Embryonic facial prominence (tissue), 1 donor: ENCODE measurements at regions not wholly inside any gene's neighbourhood (a gene's known extent, or its start where the extent isn't known, plus 50 kb on each side); places are given as distances from the start of the nearest gene placed in this dataset.
A peak's percentile ranks its signal among the peaks of the same experiment; 100 is the strongest.
"Not testable (repeated sequence)": the region's sequence is repeated elsewhere in the genome, so short reads cannot be mapped to it uniquely, and the experiment has no call there.

Experiments used
- DNase-seq: peaks from one replicate; pipeline ENCODE4 v3.0.0-alpha.2; 2016; ENCODE audit errors: extremely low spot score

GRCh38 chr12:124706363-124706762, 139.0 kb upstream of the NCOR2 start:
- no peak for DNase-seq

DNA sequence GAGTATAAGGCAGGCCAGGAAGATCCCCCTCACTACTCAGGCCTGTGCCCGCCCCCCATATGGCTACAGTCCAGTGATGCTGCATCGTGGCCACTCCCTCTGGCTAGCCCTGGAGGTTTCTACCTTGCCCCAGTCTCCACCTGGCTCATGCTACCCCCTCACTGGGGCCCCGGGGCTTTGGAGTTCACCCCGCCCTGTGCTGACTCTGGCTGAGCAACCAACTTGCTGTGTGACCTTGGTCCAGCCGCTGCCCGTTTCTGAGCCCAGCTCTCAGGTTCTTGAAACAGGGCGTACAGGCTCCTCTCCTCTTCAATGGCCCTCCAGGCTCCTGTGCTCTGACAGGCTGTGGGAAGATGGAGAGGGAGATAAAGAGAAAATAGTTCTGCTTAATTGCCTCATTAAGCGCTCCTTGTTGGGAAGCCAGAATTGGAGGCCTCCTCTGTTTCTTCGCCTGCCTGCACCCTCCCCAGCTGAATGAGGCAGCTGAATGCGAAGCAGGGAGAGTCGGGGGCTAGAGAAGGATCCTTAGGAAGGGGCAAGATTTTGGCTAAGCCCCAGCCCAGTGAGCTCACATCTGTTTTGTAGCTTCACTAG, 138.2 kb upstream of the NCOR2 start:
- DNase-seq, result no peak

DNA sequence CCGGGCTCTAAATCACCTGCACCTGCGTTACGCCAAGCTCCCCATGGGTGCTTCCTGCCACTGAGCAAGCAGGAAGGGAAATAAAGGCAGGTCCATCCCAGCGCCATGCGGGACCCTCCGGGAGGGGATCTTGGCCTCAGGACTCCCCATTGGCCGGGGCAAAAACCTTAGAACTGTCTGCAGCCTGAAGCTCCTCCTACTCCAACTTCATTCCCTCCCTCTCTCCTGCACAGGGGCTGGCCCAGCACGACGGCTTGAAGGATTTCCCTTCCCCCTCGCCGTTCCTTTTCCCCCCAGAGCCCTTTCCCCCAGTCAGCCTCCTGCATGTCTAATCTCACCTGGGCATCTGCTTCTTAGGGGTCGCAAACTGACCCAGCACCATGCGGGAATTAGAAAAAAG, 137.2 kb upstream of the NCOR2 start:
- DNase-seq, result no peak

DNA sequence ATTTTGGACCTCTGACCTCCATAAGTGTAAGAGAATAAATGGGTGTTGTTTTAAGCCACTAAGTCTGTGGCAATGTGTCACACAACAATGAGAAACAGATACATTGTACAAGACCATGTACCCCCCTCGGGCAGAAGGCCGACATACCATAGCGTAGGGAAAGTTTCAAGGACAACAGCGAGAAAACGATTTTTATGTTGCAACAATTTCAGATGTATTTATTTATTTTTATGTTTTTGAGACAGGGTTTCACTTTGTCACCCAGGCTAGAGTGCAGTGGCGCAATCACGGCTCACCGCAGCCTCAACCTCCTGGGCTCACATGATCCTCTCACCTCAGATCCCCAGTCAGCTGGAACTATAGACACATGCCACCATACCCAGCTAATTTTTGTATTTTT, 136.4 kb upstream of the NCOR2 start:
- DNase-seq, result no peak

DNA sequence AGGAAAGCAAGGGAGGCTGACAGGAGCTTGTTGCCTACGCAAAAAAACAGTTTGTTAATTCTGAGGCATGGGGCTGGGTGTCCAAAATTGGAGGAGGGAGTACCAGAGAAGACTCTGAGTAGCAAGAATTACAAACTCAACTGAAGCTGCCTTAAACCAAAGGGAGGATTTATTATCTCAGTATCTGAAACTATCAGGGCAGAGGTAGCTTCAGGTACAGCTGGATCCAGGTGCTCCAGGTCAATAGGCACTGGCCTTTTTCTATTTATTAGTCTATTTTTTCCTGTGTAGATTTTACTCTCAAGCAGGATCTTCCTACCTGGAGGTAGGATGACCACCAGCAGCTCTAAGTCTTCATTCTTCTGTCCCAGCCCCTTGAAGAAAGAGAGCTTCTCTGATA, 135.3 kb upstream of the NCOR2 start:
- no peak for DNase-seq

DNA sequence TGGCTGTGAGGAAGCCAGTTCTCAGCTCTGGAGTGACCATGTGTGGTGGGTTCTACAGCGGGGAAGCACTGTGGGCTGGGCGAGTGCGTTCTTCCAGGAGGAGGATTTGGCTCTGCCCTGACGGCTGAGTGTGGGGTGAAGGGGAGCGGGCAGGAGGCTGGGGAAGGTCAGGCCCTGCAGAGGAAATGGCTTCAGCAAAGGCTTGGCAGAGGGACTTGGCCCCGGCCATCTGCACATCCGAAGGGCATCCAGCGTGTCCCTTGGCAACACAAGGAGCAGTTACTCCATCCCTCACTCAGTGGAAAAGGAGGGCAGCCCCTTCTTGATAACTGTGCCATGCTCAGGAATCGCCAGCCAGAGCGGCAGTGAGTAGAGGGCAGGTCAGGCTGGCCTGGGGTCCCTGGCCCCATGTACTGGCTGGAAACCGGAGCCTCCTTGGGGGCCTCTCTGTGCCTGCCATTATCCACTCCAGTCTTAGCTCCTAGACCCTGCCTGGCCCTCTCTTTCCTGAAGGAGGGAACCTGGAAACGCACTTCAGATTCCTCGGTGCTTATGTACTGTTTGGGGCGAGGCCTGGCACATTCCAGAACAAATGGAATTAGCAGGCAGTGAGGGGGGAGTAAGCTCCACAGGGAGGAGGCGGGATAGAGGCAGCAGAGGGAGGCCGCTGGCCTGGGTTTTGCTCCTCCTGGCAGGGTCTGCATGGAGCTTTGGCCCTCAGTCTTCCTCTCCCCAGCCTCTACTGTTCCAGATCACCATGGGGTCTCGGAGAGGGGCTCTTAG, 133.6 kb upstream of the NCOR2 start:
- DNase-seq, result peak; percentile 68

DNA sequence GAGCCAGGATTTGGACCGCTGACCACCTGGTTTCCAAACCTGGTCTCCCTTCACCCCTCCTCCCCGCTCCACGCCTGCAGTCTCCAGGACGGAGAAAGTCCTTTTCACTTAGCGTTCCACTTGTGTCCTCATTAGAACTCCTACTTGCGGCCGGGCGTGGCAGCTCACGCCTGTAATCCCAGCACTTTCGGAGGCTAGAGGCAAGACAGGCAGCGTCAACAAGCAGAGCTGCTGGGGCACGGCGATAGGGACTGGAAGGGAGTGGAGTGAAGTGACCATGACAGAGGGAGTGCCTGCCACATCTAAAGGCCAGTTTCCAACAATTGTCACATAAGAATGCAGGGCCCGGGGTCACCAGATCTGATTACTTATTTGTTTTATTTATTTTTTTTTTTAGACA, 132.5 kb upstream of the NCOR2 start:
- DNase-seq, result no peak

DNA sequence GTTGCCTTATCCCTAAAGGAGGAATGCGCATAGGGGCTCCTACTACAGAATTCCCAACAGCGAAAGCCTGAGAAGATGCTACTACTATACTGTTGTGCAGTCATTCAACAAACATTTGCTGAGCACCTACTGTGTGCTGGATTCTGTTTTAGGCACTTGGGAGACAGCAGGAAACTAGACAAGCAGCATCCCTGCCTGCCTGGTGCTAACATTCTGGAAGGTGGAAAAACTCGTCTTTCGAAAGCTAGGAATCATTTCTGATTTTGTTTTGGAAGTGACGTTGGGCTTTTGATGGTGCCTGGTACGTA, 131.5 kb upstream of the NCOR2 start:
- no peak for DNase-seq

DNA sequence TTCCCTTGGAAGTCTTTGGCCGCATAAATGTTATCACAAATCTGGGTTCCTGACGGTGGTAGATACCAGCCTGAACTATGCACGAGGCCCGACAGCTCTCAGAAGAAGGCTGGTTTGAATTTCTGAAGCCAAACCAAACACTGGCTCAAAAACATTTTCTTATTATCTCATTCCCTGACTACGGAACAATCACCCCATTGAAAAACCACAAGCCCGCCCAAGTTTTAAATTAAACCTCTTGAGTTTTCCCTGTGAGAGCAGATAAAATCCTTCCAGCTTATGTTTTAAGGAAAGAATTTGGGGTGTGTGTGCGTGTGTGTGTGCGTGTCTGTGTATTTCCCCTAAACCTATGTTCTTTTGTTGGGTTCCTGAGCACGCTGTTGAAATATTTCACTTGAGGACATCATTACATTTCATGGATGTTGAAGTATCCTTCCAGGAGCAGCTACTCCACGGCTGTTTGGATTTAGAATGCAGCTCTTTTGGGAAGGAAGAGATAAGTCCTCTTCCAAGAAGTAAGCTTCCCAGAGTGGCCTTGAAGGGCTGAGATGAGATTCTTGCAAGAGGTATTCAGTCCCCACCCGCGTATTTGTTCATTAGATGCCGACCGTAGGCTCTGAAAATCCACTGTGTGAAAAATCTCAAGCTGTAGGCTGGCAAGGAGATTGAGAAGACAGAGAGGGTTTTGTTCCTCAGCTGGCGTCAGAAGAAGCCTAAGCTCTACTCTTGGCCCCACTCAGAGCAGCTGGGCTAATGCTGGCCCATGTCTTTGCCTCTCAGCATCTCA, 131.0 kb upstream of the NCOR2 start:
- DNase-seq, result peak; percentile 75

GRCh38 chr12:124697722-124698121, 130.3 kb upstream of the NCOR2 start:
- DNase-seq, result not testable (repeated sequence)

GRCh38 chr12:124696693-124697476, 129.5 kb upstream of the NCOR2 start:
- no peak for DNase-seq

DNA sequence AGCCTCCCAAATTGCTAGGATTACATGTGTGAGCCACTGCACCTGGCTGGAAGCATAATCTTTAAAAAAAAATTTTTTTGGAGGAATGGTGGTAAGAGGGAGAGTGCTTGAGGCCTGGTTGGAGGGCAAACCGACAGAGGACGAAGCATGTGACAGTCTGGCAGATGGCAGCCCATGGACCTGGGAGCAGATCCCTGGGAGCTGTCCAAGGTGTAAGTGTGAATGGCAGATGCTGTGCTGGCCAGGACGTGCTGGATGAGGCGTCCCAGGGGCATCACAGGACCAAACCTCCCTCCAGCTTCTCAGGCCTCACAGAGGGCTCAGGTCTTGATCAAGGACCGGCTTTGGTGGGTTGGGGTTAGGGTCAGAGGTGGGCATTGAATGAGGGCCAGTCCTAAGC, 128.4 kb upstream of the NCOR2 start:
- no peak for DNase-seq

DNA sequence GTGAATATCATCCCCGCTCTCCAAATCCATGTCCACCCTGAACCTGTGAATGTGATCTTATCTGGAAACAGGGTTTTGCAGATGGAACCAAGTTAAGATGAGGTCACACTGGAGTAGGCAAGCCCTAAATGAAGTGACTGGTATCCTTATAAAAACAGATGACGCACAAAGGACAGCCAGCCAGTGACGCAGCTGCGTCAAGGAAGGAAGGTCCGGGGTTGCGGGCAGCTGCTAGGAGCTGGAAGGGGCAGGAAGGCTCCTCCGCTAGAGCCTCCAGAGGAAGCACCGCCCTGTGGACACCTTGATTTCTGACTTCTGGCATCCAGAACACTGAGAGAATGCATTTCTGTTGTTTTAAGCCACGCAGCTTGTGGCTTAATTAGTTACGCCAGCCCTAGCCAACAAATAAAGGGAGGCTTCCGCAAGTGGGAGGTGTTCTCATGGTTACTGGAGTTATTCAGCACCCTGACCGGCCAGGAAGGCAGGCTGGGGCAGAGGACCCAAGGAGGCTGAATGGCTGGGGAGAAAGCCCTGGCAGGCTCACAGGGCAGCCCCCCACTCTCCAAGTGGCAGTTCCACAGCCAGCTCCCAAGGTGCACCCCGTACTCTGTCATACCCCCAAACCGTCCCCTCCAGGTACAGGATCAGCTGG, 127.6 kb upstream of the NCOR2 start:
- no peak for DNase-seq

- DNase-seq, result no peak
Measured at GRCh38 chr12:124694250-124694649, 126.8 kb upstream of the NCOR2 start.

- no peak for DNase-seq
Measured at GRCh38 chr12:124693111-124693723, 125.8 kb upstream of the NCOR2 start.

DNA sequence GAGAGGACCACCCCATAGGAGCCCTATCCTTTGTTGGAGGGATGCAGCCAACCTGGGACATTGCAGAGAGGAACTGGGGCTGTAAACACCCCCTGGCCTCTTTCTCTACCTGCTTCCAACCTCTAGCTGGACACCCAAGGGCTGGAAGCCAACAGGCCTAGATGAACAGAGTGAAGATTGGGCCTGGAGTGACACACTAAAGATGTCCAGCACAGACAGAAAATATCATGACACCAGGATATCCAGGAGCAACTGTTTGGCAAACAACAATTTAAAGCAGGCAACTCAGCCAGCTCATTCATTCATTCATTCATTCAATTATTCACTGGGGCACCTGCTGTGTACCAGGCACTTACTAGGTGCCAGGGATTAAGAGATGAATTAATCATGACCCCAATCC, 125.0 kb upstream of the NCOR2 start:
- DNase-seq, result no peak

GRCh38 chr12:124691429-124691828, 124.0 kb upstream of the NCOR2 start:
- DNase-seq, result no peak

DNA sequence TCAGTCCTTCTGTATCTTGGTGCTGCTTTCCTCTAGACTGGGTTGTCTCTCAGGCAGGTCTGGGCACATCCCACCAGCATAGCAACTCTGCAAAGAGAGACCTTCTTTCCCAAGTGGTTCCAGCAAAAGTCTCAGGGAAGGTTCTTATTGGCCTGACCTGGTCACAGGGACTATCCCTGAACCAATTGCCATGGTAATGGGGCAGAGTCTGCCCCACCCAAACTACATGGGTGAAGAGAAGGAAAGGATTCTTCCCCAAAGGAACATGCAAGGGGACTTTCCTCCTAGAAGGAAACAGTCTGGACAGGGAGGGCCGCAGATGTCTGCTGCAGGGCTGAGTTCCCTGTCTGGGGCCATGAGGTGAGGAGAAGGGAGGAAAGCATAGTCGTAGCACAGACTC, 122.2 kb upstream of the NCOR2 start:
- no peak for DNase-seq

- no peak for DNase-seq
Measured at GRCh38 chr12:124688356-124688992, 121.1 kb upstream of the NCOR2 start.

GRCh38 chr12:124687917-124688316, 120.5 kb upstream of the NCOR2 start:
- DNase-seq, result peak; percentile 58
